ENCODE measurements at regions not wholly inside any gene's neighbourhood (a gene's known extent, or its start where the extent isn't known, plus 50 kb on each side); places are given as distances from the start of the nearest gene placed in this dataset.

GRCh38 chr2:236674238-236674637 is 104.6 kb downstream of the ACKR3 start:
- no peak for DNase-seq

- DNase-seq, result no peak
Observed at GRCh38 chr2:236674646-236675045, 105.0 kb downstream of the ACKR3 start.

GRCh38 chr2:236675051-236675450 is 105.4 kb downstream of the ACKR3 start:
- DNase-seq, result no peak

- no peak for DNase-seq
Observed at GRCh38 chr2:236675526-236675925, 105.9 kb downstream of the ACKR3 start.

- no peak for DNase-seq
Observed at GRCh38 chr2:236676136-236676873, 106.7 kb downstream of the ACKR3 start.

- DNase-seq, result no peak
Observed at GRCh38 chr2:236677368-236677767, 107.7 kb downstream of the ACKR3 start.

GRCh38 chr2:236678307-236678975 is 108.8 kb downstream of the ACKR3 start:
- DNase-seq, result no peak

- no peak for DNase-seq
Observed at GRCh38 chr2:236679884-236680860, 110.5 kb downstream of the ACKR3 start.

GRCh38 chr2:236682651-236683422 is 113.2 kb downstream of the ACKR3 start:
- DNase-seq, result no peak

- DNase-seq, result no peak
Observed at GRCh38 chr2:236684504-236685256, 115.1 kb downstream of the ACKR3 start.

GRCh38 chr2:236685361-236685760 is 115.7 kb downstream of the ACKR3 start:
- no peak for DNase-seq

GRCh38 chr2:236685979-236686520 is 116.4 kb downstream of the ACKR3 start:
- no peak for DNase-seq

- DNase-seq, result no peak
Observed at GRCh38 chr2:236686561-236686960, 116.9 kb downstream of the ACKR3 start.

- no peak for DNase-seq
Observed at GRCh38 chr2:236687296-236687965, 117.8 kb downstream of the ACKR3 start.

- DNase-seq, result no peak
Observed at GRCh38 chr2:236688157-236688556, 118.5 kb downstream of the ACKR3 start.

- DNase-seq, result no peak
Observed at GRCh38 chr2:236688563-236689392, 119.2 kb downstream of the ACKR3 start.

GRCh38 chr2:236689393-236689700 is 119.7 kb downstream of the ACKR3 start:
- no peak for DNase-seq

- DNase-seq, result no peak
Observed at GRCh38 chr2:236689981-236690380, 120.4 kb downstream of the ACKR3 start.

- no peak for DNase-seq
Observed at GRCh38 chr2:236690726-236691125, 121.1 kb downstream of the ACKR3 start.

GRCh38 chr2:236691799-236692167 is 122.2 kb downstream of the ACKR3 start:
- no peak for DNase-seq
